ENCODE measurements at regions not wholly inside any gene's neighbourhood (a gene's known extent, or its start where the extent isn't known, plus 50 kb on each side); places are given as distances from the start of the nearest gene placed in this dataset.

DNA sequence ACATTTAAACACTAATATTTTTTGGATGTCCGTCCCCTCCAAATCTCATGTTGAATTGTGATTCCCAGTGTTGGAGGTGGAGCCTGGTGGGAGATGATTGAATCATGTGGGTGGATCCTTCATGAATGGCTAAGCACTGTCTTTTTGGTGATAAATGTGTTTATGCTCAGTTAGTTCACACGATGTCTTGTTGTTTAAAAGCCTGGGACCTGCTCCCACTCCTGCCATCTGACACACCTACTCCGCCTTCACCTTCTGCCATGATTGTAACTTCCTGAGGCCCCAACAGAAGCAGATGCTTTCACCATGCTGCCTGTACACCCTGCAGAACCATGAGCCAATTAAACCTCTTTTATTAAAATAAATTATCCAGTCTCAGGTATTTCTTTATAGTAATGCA is 114.7 kb downstream of the TNFAIP3 start:
- no peaks in the 10 kb centered on the region for H3K4me1 ChIP-seq (ENCODE audit: low read length)
- no peak for DNase-seq
- H3K79me2 ChIP-seq (ENCODE audit: low read length) = no peaks in the 10 kb centered on the region
- no peak overlapping the region for H3K27ac ChIP-seq (ENCODE audit: low read length)
- H2AFZ ChIP-seq (ENCODE audit: low read length) = no peak overlapping the region
- no peaks in the 10 kb centered on the region for H3K36me3 ChIP-seq (ENCODE audit: insufficient read depth, low read length)
- no peaks in the 10 kb centered on the region for H3K9me3 ChIP-seq (ENCODE audit: low read length)
- no peak overlapping the region for H3K4me2 ChIP-seq (ENCODE audit: low read depth, low read length, poor library complexity, severe bottlenecking)
- H3K9ac ChIP-seq (ENCODE audit: low read length) = no peak overlapping the region
- no peak overlapping the region for H3K4me3 ChIP-seq (ENCODE audit: low read length)
- H3K9me2 ChIP-seq (replicated peaks; ENCODE audit: insufficient read depth, low read length) = no peaks in the 10 kb centered on the region
- H3K27me3 ChIP-seq (ENCODE audit: low read length) = no peaks in the 10 kb centered on the region
- no peaks in the 10 kb centered on the region for H4K20me1 ChIP-seq (ENCODE audit: insufficient read depth, low read depth, low read length)

DNA sequence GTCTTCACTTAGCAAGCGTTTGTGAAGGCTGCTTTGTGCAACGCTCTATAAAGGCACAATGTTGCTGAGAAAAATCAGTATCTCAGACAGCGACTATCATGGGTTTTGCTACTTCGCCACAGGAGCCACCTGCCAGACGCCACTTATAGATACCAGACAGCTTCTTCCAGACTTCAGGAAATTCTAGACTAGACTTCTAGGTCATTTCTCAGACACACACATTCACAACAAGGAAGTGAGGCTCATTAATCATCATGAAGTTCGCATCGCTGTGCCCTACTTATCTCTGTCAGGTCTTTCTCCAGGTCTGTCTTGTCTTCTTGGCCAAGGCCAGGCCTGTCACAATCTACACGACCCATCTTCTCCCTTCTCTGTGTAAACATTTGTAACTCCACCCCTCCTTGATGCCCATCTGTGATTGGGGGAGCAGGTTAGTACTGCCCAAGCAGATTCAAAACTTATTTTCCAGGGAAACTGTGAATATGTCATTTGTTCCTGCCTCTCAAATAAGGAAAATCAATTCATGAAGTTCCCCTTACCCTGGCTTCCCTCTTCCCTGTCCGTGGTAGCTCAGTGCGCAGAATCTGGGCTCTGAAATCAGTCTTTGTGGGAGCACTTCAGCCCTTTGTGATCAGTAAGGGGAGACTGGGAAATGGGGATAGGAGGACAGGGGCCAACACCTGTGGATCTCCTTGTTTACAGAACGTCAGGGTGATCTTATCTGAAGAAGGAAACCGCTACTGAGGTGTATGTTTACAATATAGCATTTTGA is 115.5 kb downstream of the TNFAIP3 start:
- no peaks in the 10 kb centered on the region for H3K27me3 ChIP-seq (ENCODE audit: low read length)
- H3K27ac ChIP-seq (ENCODE audit: low read length) = no peak overlapping the region

DNA sequence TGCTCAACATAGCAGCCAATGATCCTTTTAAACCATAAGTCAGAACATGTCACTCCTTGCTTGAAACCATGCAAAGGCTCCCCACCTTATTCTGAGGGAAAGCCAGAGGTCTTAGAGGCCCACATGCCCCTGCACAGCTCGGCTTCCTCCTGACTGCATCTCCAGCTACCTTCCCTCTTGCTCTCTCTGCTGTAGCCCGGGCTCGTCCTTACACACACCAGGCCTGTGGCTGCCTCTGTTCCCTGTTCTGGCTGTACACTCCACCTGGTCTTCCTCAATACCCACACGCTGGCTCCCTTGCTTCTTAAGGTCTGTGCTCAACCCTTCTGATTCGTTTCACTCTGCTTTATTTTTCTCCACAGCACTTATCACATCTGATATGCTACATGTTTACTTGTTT is 116.2 kb downstream of the TNFAIP3 start:
- no peaks in the 10 kb centered on the region for H4K20me1 ChIP-seq (ENCODE audit: insufficient read depth, low read depth, low read length)
- no peaks in the 10 kb centered on the region for H3K9me3 ChIP-seq (ENCODE audit: low read length)
- no peak overlapping the region for H3K4me3 ChIP-seq (ENCODE audit: low read length)
- H3K9ac ChIP-seq (ENCODE audit: low read length) = no peak overlapping the region
- H3K27ac ChIP-seq (ENCODE audit: low read length) = no peak overlapping the region
- no peak for DNase-seq
- no peaks in the 10 kb centered on the region for H3K36me3 ChIP-seq (ENCODE audit: insufficient read depth, low read length)
- H3K9me2 ChIP-seq (replicated peaks; ENCODE audit: insufficient read depth, low read length) = no peaks in the 10 kb centered on the region
- H3K27me3 ChIP-seq (ENCODE audit: low read length) = no peaks in the 10 kb centered on the region
- no peaks in the 10 kb centered on the region for H3K79me2 ChIP-seq (ENCODE audit: low read length)
- H3K4me2 ChIP-seq (ENCODE audit: low read depth, low read length, poor library complexity, severe bottlenecking) = no peak overlapping the region
- no peaks in the 10 kb centered on the region for H3K4me1 ChIP-seq (ENCODE audit: low read length)
- no peak overlapping the region for H2AFZ ChIP-seq (ENCODE audit: low read length)

More for the DNA sequence above, 115.5 kb downstream of the TNFAIP3 start:
- Histone ChIP-seq H4K20me1 (ENCODE audit: insufficient read depth, low read depth, low read length) (no peaks in the 10 kb centered on the region), H3K9ac (ENCODE audit: low read length) (no peak overlapping the region), H3K79me2 (ENCODE audit: low read length) (no peaks in the 10 kb centered on the region), H2AFZ (ENCODE audit: low read length) (no peak overlapping the region), H3K36me3 (ENCODE audit: insufficient read depth, low read length) (no peaks in the 10 kb centered on the region), H3K9me3 (ENCODE audit: low read length) (no peaks in the 10 kb centered on the region), H3K4me3 (ENCODE audit: low read length) (no peak overlapping the region), H3K4me1 (ENCODE audit: low read length) (no peaks in the 10 kb centered on the region), H3K4me2 (ENCODE audit: low read depth, low read length, poor library complexity, severe bottlenecking) (no peak overlapping the region), H3K9me2 (replicated peaks; ENCODE audit: insufficient read depth, low read length) (no peaks in the 10 kb centered on the region)
- no peak for DNase-seq

DNA sequence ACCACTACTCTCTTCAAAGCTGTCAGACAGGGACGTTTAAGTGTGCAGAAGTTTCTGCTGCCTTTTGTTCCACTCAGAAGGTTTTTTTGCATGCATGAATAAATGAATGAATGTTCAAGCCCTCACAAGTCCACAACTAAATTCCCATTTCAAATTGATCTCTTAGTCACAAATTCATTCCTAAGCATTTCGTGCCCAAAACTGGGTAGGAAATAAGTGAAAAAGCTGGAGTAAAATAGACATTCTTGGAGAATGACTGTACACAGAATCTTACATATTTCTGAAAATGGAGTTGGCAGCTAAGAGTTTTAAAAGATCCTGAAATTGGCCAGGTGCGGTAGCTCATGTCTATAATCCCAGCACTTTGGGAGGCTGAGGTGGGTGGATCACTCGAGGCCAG is 117.6 kb downstream of the PERP start:
- Histone ChIP-seq H3K27me3 (ENCODE audit: low read length) (no peaks in the 10 kb centered on the region), H3K79me2 (ENCODE audit: low read length) (no peaks in the 10 kb centered on the region), H3K4me3 (ENCODE audit: low read length) (no peak overlapping the region), H3K4me2 (ENCODE audit: low read depth, low read length, poor library complexity, severe bottlenecking) (no peak overlapping the region), H4K20me1 (ENCODE audit: insufficient read depth, low read depth, low read length) (no peaks in the 10 kb centered on the region), H3K9me2 (replicated peaks; ENCODE audit: insufficient read depth, low read length) (no peaks in the 10 kb centered on the region), H3K4me1 (ENCODE audit: low read length) (no peaks in the 10 kb centered on the region), H3K9me3 (ENCODE audit: low read length) (no peaks in the 10 kb centered on the region), H3K36me3 (ENCODE audit: insufficient read depth, low read length) (no peaks in the 10 kb centered on the region), H3K27ac (ENCODE audit: low read length) (no peak overlapping the region), H2AFZ (ENCODE audit: low read length) (no peak overlapping the region), H3K9ac (ENCODE audit: low read length) (no peak overlapping the region)
- DNase-seq = no peak

DNA sequence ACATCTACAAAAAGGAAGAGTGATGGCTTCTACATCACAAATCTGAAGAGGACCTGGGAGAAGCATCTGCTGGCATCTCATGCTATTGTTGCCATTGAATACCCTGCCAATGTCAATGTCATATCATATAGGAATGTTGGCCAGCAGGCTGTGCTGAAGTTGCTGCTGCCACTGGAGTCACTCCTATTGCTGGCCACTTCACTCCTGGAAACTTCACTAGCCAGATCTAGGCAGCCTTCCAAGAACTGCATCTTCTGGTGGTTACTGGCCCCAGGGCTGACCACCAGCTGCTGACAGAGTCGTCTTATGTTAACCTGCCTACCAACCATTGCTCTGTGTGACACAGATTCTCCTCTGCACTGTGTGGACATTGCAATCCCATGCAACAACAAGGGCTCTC is 111.8 kb downstream of the PERP start:
- 0 out of 2 replicates have a peak, but pooled peaks cover 3% of the 10 kb centered on the region for H3K4me1 ChIP-seq (ENCODE audit: low read length)
- DNase-seq = no peak
- no peak overlapping the region for H3K27ac ChIP-seq (ENCODE audit: low read length)
- no peaks in the 10 kb centered on the region for H4K20me1 ChIP-seq (ENCODE audit: insufficient read depth, low read depth, low read length)
- no peak overlapping the region for H3K9ac ChIP-seq (ENCODE audit: low read length)
- H2AFZ ChIP-seq (ENCODE audit: low read length) = no peak overlapping the region
- no peaks in the 10 kb centered on the region for H3K9me2 ChIP-seq (replicated peaks; ENCODE audit: insufficient read depth, low read length)
- no peaks in the 10 kb centered on the region for H3K79me2 ChIP-seq (ENCODE audit: low read length)
- H3K4me3 ChIP-seq (ENCODE audit: low read length) = no peak overlapping the region
- no peaks in the 10 kb centered on the region for H3K36me3 ChIP-seq (ENCODE audit: insufficient read depth, low read length)
- no peak overlapping the region for H3K4me2 ChIP-seq (ENCODE audit: low read depth, low read length, poor library complexity, severe bottlenecking)
- H3K27me3 ChIP-seq (ENCODE audit: low read length) = no peaks in the 10 kb centered on the region
- H3K9me3 ChIP-seq (ENCODE audit: low read length) = no peaks in the 10 kb centered on the region

DNA sequence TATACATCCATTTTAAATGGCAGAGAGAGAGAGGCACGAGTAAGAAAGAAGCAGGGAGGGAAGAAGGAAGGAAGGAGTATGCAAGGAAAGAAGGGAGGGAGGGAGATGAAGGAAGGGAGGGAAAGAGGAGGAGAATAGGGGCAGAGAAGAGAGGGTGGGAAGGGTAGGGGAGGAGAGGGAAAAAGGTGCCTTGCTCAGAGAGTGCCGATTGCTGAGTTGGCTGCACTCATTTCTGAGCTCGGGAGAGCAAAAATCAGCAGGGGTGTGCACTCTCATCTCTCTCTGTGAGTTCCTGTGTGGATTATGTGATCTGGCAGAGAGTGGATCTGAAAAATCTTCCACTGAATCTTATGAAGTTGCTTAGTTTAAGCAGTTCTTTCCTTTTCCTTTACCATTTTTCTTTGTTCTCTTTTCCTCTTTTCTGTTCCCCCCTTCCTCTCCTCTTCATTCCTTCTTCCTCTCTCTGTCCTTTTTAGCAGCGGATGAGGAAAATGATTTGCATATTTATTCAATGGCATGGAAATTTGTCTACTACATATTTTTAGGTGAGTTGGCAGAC is 108.7 kb downstream of the PERP start:
- Histone ChIP-seq H4K20me1 (ENCODE audit: insufficient read depth, low read depth, low read length) (no peaks in the 10 kb centered on the region), H3K4me2 (ENCODE audit: low read depth, low read length, poor library complexity, severe bottlenecking) (no peak overlapping the region), H3K79me2 (ENCODE audit: low read length) (no peaks in the 10 kb centered on the region), H3K4me3 (ENCODE audit: low read length) (no peak overlapping the region), H3K27me3 (ENCODE audit: low read length) (no peaks in the 10 kb centered on the region), H3K9me3 (ENCODE audit: low read length) (no peaks in the 10 kb centered on the region), H3K9ac (ENCODE audit: low read length) (no peak overlapping the region), H3K4me1 (ENCODE audit: low read length) (0 out of 2 replicates have a peak, but pooled peaks cover 3% of the 10 kb centered on the region), H3K9me2 (replicated peaks; ENCODE audit: insufficient read depth, low read length) (no peaks in the 10 kb centered on the region), H3K27ac (ENCODE audit: low read length) (no peak overlapping the region), H2AFZ (ENCODE audit: low read length) (no peak overlapping the region), H3K36me3 (ENCODE audit: insufficient read depth, low read length) (no peaks in the 10 kb centered on the region)
- DNase-seq = no peak

DNA sequence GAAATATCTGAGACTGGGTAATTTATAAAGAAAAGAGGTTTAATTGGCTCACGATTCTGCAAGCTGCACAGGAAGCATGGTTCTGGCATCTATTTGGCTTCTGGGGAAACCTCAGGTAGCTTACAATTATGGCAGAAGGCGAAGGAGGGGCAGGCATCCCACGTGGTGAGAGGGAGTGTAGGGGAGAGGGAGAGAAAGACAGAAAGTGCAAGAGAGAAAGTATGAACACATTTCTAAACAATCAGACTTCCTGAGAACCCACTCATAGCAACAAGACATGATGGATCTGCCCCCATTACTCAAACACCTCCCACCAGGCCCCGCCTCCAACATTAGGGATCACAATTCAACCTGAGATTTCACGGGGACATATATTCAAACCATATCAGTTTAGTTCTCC is 107.4 kb downstream of the PERP start:
- Histone ChIP-seq H3K36me3 (ENCODE audit: insufficient read depth, low read length) (no peaks in the 10 kb centered on the region), H3K27me3 (ENCODE audit: low read length) (no peaks in the 10 kb centered on the region), H4K20me1 (ENCODE audit: insufficient read depth, low read depth, low read length) (no peaks in the 10 kb centered on the region), H3K9ac (ENCODE audit: low read length) (no peak overlapping the region), H3K9me2 (replicated peaks; ENCODE audit: insufficient read depth, low read length) (no peaks in the 10 kb centered on the region), H3K9me3 (ENCODE audit: low read length) (no peaks in the 10 kb centered on the region), H3K27ac (ENCODE audit: low read length) (no peak overlapping the region), H2AFZ (ENCODE audit: low read length) (no peak overlapping the region), H3K79me2 (ENCODE audit: low read length) (no peaks in the 10 kb centered on the region), H3K4me1 (ENCODE audit: low read length) (0 out of 2 replicates have a peak, but pooled peaks cover 3% of the 10 kb centered on the region), H3K4me2 (ENCODE audit: low read depth, low read length, poor library complexity, severe bottlenecking) (no peak overlapping the region), H3K4me3 (ENCODE audit: low read length) (no peak overlapping the region)
- no peak for DNase-seq

DNA sequence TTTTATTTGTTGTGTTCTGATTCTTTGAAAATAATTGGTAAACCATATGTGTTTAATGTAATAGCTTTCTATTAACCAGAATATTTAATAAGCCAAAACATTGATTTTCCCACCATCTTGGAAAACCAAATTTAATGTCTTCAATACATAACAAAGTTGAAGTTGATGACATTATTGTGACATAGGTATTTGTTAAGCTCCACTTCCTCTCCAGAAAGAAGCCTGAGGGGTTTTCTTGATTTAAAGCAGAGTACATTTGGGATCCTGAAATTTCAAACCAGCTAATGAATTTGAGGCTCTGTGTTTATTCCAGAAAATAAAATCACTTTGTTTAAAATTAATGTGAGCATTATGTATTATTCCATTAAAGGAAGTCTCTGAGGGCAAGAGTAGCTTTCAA is 106.3 kb downstream of the PERP start:
- Histone ChIP-seq H3K27ac (ENCODE audit: low read length) (no peak overlapping the region), H3K4me2 (ENCODE audit: low read depth, low read length, poor library complexity, severe bottlenecking) (no peak overlapping the region), H3K36me3 (ENCODE audit: insufficient read depth, low read length) (no peaks in the 10 kb centered on the region), H3K79me2 (ENCODE audit: low read length) (no peaks in the 10 kb centered on the region), H3K4me3 (ENCODE audit: low read length) (no peak overlapping the region), H3K9ac (ENCODE audit: low read length) (no peak overlapping the region), H4K20me1 (ENCODE audit: insufficient read depth, low read depth, low read length) (no peaks in the 10 kb centered on the region), H3K27me3 (ENCODE audit: low read length) (no peaks in the 10 kb centered on the region), H2AFZ (ENCODE audit: low read length) (no peak overlapping the region), H3K9me2 (replicated peaks; ENCODE audit: insufficient read depth, low read length) (no peaks in the 10 kb centered on the region), H3K9me3 (ENCODE audit: low read length) (no peaks in the 10 kb centered on the region), H3K4me1 (ENCODE audit: low read length) (0 out of 2 replicates have a peak, but pooled peaks cover 3% of the 10 kb centered on the region)
- DNase-seq = no peak

Data from Karpas-422 (cell line).